ENCODE measurements at regions not wholly inside any gene's neighbourhood (a gene's known extent, or its start where the extent isn't known, plus 50 kb on each side); places are given as distances from the start of the nearest gene placed in this dataset.

DNA sequence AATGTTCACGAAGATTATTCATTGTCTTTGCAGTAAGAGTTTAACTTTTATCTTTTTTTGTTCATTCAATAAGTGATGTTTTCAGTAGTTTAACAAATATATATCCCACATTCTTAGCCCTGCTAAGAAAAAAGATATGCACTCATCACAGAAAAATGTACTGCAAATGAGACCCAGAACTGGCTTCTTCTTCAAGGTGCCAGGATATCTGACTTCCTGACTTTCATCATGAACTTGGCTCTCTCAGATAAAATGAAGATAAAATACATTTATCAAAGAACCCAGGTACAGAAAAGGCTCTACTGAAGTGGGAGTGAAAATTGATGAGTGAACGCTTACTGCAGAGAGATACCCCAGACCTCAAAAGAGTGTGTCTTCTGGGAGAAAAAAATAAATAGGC, 177.8 kb upstream of the DKK2 start:
- H3K9me2 ChIP-seq (ENCODE audit: insufficient read depth): 0 out of 2 replicates have a peak, but pooled peaks cover 4% of the 10 kb centered on the region
- H3K4me2 ChIP-seq: no peak overlapping the region
- TF ChIP-seq STAT1 (IDR thresholded peaks at IDR 0.05; ENCODE audit: unreplicated experiment): no peak
- no peak for TF ChIP-seq ZNF114 (CRISPR knock-in tag; IDR thresholded peaks at IDR 0.05)
- no peak for TF ChIP-seq EZH2 (IDR thresholded peaks at IDR 0.05; ENCODE audit: low read depth, unreplicated experiment)
- TF ChIP-seq, protein P1, sequence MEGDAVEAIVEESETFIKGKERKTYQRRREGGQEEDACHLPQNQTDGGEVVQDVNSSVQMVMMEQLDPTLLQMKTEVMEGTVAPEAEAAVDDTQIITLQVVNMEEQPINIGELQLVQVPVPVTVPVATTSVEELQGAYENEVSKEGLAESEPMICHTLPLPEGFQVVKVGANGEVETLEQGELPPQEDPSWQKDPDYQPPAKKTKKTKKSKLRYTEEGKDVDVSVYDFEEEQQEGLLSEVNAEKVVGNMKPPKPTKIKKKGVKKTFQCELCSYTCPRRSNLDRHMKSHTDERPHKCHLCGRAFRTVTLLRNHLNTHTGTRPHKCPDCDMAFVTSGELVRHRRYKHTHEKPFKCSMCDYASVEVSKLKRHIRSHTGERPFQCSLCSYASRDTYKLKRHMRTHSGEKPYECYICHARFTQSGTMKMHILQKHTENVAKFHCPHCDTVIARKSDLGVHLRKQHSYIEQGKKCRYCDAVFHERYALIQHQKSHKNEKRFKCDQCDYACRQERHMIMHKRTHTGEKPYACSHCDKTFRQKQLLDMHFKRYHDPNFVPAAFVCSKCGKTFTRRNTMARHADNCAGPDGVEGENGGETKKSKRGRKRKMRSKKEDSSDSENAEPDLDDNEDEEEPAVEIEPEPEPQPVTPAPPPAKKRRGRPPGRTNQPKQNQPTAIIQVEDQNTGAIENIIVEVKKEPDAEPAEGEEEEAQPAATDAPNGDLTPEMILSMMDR (conservative IDR thresholded peaks at IDR 0.05; ENCODE audit: low read depth in 2 of 2): no peak
- TF ChIP-seq REST (IDR thresholded peaks at IDR 0.05; ENCODE audit: unreplicated experiment): no peak
- no peak for TF ChIP-seq JUNB (IDR thresholded peaks at IDR 0.05; ENCODE audit: unreplicated experiment)
- TF ChIP-seq ZNF462 (CRISPR knock-in tag; IDR thresholded peaks at IDR 0.05): no peak
- no peak for TF ChIP-seq CREB1 (CRISPR knock-in tag; IDR thresholded peaks at IDR 0.05; ENCODE audit: low read depth)
- TF ChIP-seq ZNF331 (CRISPR knock-in tag; IDR thresholded peaks at IDR 0.05; ENCODE audit: low read depth): no peak
- no peak for TF ChIP-seq ETS1 (IDR thresholded peaks at IDR 0.05)
- no peak for TF ChIP-seq POLR2AphosphoS5 (IDR thresholded peaks at IDR 0.05; ENCODE audit: low read depth)
- TF ChIP-seq EZH2phosphoT487 (IDR thresholded peaks at IDR 0.05; ENCODE audit: unreplicated experiment): no peak
- no peak for TF ChIP-seq NANOG (IDR thresholded peaks at IDR 0.05; ENCODE audit: borderline replicate concordance)
- peaks cover 6% of the 10 kb centered on the region; the same call in 2 of the 3 replicates for H3K4me1 Mint-ChIP-seq
- H3K4me3 Mint-ChIP-seq: no peak overlapping the region
- no peaks in the 10 kb centered on the region for H4K20me1 ChIP-seq (replicated peaks; ENCODE audit: insufficient read depth)
- DNase-seq (ENCODE audit: low spot score) (no peak), ATAC-seq (no peak)
- no peak overlapping the region for H3K27ac ChIP-seq (ENCODE audit: low read depth)
- H3K4me3 ChIP-seq: no peak overlapping the region
- H3K36me3 Mint-ChIP-seq (ENCODE audit: low read depth): no peaks in the 10 kb centered on the region
- H3K27me3 Mint-ChIP-seq (ENCODE audit: insufficient read depth, low read depth, poor library complexity): no peaks in the 10 kb centered on the region
- no peaks in the 10 kb centered on the region for H3K79me2 ChIP-seq (replicated peaks; ENCODE audit: insufficient read depth)
- no peak overlapping the region for H3K27ac Mint-ChIP-seq
- H3K27me3 ChIP-seq (ENCODE audit: insufficient read depth): no peaks in the 10 kb centered on the region
- no peaks in the 10 kb centered on the region for H3F3A ChIP-seq (replicated peaks; ENCODE audit: low read depth)
- H2AFZ ChIP-seq: no peak overlapping the region
- no peaks in the 10 kb centered on the region for H3K9me3 Mint-ChIP-seq
- no peaks in the 10 kb centered on the region for H3K36me3 ChIP-seq (ENCODE audit: insufficient read depth)
- no peaks in the 10 kb centered on the region for H3K4me1 ChIP-seq (ENCODE audit: insufficient read depth)

Data from GM23338 (cell line).